IMR-90 (cell line): ENCODE measurements at regions not wholly inside any gene's neighbourhood (a gene's known extent, or its start where the extent isn't known, plus 50 kb on each side); places are given as distances from the start of the nearest gene placed in this dataset.

Experiments
- ATAC-seq: fragments of 200-7000 bp; cut with Tn5 transposase; 2 replicates; pipeline ENCODE4 v1.9.1; 2020; ENCODE audit warnings: low read depth, mild to moderate bottlenecking, moderate library complexity
- BruUV-seq: library from RNA; stranded (reverse); fragments of 400-500 nt; replicated peaks from 2 replicates; lab custom pipeline; 2021; lab: Mats Ljungman, UMichigan
- CTCF ChIA-PET: fragments of 300-600 bp; formaldehyde crosslinking; extraction: SDS; loops from one replicate; lab custom pipeline; 2021; ENCODE audit warnings: antibody characterized with exemption; lab: Yijun Ruan, JAX
- POLR2A ChIA-PET: fragments of 300-600 bp; sonication (Branson Sonifier 250); formaldehyde crosslinking; loops from one replicate; lab custom pipeline; 2022; ENCODE audit warnings: antibody characterized with exemption; ENCODE audit not compliant: unreplicated experiment; lab: Charles Lee
- DNase-seq: peaks from one replicate; pipeline ENCODE4 v3.0.0; 2013
- H2AFZ ChIP-seq: replicated peaks from 2 replicates; pipeline ENCODE3; 2013; ENCODE audit warnings: low read length, mild to moderate bottlenecking; ENCODE audit not compliant: poor library complexity
- H2AK5ac ChIP-seq: 2 replicates; pipeline ENCODE4 v1.6.1; 2013; ENCODE audit warnings: low read depth, low read length, inconsistent platforms
- H2AK9ac ChIP-seq: replicated peaks from 2 replicates; pipeline ENCODE3; 2013; ENCODE audit warnings: mild to moderate bottlenecking, low read depth, low read length, moderate library complexity; ENCODE audit not compliant: poor library complexity
- H2BK120ac ChIP-seq: 2 replicates; pipeline ENCODE4 v1.6.1; 2013; ENCODE audit warnings: low read depth, low read length, inconsistent platforms
- H2BK15ac ChIP-seq: 3 replicates; pipeline ENCODE4 v1.6.1; 2013; ENCODE audit warnings: low read depth, low read length, inconsistent platforms
- H2BK20ac ChIP-seq: 2 replicates; pipeline ENCODE4 v1.6.1; 2013; ENCODE audit warnings: low read depth, mild to moderate bottlenecking, inconsistent platforms, low read length, moderate library complexity
- H2BK5ac ChIP-seq: 2 replicates; pipeline ENCODE4 v1.6.1; 2013; ENCODE audit warnings: mild to moderate bottlenecking, low read depth, low read length, inconsistent platforms; ENCODE audit not compliant: poor library complexity, severe bottlenecking
- H3K14ac ChIP-seq: replicated peaks from 2 replicates; pipeline ENCODE4 v1.6.1; 2013; ENCODE audit warnings: low read depth, low read length, inconsistent platforms
- H3K18ac ChIP-seq: 2 replicates; pipeline ENCODE4 v1.6.1; 2013; ENCODE audit warnings: low read depth, low read length, control low read depth
- H3K23ac ChIP-seq: 2 replicates; pipeline ENCODE4 v1.6.1; 2013; ENCODE audit warnings: low read depth, low read length, inconsistent platforms
- H3K27ac ChIP-seq: 2 replicates; pipeline ENCODE4 v1.5.1; 2013; ENCODE audit warnings: mild to moderate bottlenecking, control low read depth, low read length; ENCODE audit not compliant: insufficient read depth
- H3K27me3 ChIP-seq: 2 replicates; pipeline ENCODE4 v1.6.1; 2013; ENCODE audit warnings: low read length; ENCODE audit not compliant: control insufficient read depth, insufficient read depth
- H3K36me3 ChIP-seq: 2 replicates; pipeline ENCODE4 v1.6.1; 2013; ENCODE audit warnings: low read length, mixed read lengths; ENCODE audit not compliant: control insufficient read depth, insufficient read depth
- H3K4ac ChIP-seq: 2 replicates; pipeline ENCODE4 v1.6.1; 2013; ENCODE audit warnings: low read depth, low read length, inconsistent platforms
- H3K4me1 ChIP-seq: 2 replicates; pipeline ENCODE4 v1.6.1; 2013; ENCODE audit warnings: low read length, mixed read lengths; ENCODE audit not compliant: control insufficient read depth, insufficient read depth
- H3K4me2 ChIP-seq: 2 replicates; pipeline ENCODE4 v1.6.1; 2013; ENCODE audit warnings: low read depth, mild to moderate bottlenecking, control low read depth, low read length, moderate library complexity
- H3K4me3 ChIP-seq: 2 replicates; pipeline ENCODE4 v1.5.1; 2013; ENCODE audit warnings: low read depth, mild to moderate bottlenecking, control low read depth, low read length, moderate library complexity; ENCODE audit not compliant: insufficient read depth
- H3K56ac ChIP-seq: 2 replicates; pipeline ENCODE4 v1.6.1; 2013; ENCODE audit warnings: low read length, inconsistent platforms; ENCODE audit not compliant: insufficient read depth; ENCODE audit errors: extremely low read depth
- H3K79me1 ChIP-seq, 2 experiments: 2 replicates each; pipeline ENCODE4 v1.6.1; 2013; ENCODE audit warnings: low read length in 2 of 2, inconsistent platforms in 1 of 2, low read depth in 1 of 2
- H3K9ac ChIP-seq: 2 replicates; pipeline ENCODE4 v1.6.1; 2013; ENCODE audit warnings: low read depth, low read length, control low read depth
- H3K9me1 ChIP-seq: 2 replicates; pipeline ENCODE4 v1.6.1; 2013; ENCODE audit warnings: low read length, inconsistent platforms; ENCODE audit not compliant: insufficient read depth
- H3K9me3 ChIP-seq: 2 replicates; pipeline ENCODE4 v1.6.1; 2013; ENCODE audit warnings: low read length; ENCODE audit not compliant: control insufficient read depth, insufficient read depth
- H4K20me1 ChIP-seq: 2 replicates; pipeline ENCODE4 v1.6.1; 2013; ENCODE audit warnings: low read length, inconsistent platforms; ENCODE audit not compliant: insufficient read depth
- H4K5ac ChIP-seq: 2 replicates; pipeline ENCODE4 v1.6.1; 2013; ENCODE audit warnings: mild to moderate bottlenecking, low read depth, low read length, control low read depth
- H4K8ac ChIP-seq, 2 experiments: 2 replicates each; pipeline ENCODE4 v1.6.1; 2013; ENCODE audit warnings: low read depth in 2 of 2, low read length in 2 of 2, control low read depth in 1 of 2, inconsistent platforms in 1 of 2
- H4K91ac ChIP-seq: 2 replicates; pipeline ENCODE4 v1.6.1; 2013; ENCODE audit warnings: low read depth, low read length, inconsistent platforms; ENCODE audit not compliant: insufficient read depth
- MAZ ChIP-seq: IDR thresholded peaks from 2 replicates; pipeline ENCODE4 v1.6.1; 2012; ENCODE audit warnings: low read depth, mild to moderate bottlenecking, low read length, improper control_type of control experiment, moderate library complexity, borderline replicate concordance
- NFE2L2 ChIP-seq: fragments of 150-350 bp; IDR thresholded peaks from 2 replicates; pipeline ENCODE4 v1.6.1; 2016; ENCODE audit warnings: low read depth, mild to moderate bottlenecking, low read length
- RAD21 ChIP-seq: IDR thresholded peaks from 2 replicates; pipeline ENCODE4 v1.6.1; 2012; ENCODE audit warnings: low read length, improper control_type of control experiment
- RCOR1 ChIP-seq: IDR thresholded peaks from 2 replicates; pipeline ENCODE4 v1.6.1; 2012; ENCODE audit warnings: mild to moderate bottlenecking, low read length, improper control_type of control experiment; ENCODE audit not compliant: insufficient replicate concordance
- RFX5 ChIP-seq: IDR thresholded peaks from 2 replicates; pipeline ENCODE4 v1.8.0; 2012; ENCODE audit warnings: low read depth, mild to moderate bottlenecking, low read length, moderate library complexity
- SMC3 ChIP-seq: fragments of 150-350 bp; IDR thresholded peaks from 2 replicates; pipeline ENCODE4 v1.6.1; 2016; ENCODE audit warnings: low read depth, mild to moderate bottlenecking, antibody characterized with exemption, low read length, moderate library complexity
- dilution Hi-C: fragments of 300-500 bp; cut with HindIII; formaldehyde crosslinking; loops from one replicate; pipeline ENCODE4 v1.14.3; 2018; ENCODE audit warnings: low sequenced_read_pairs; ENCODE audit not compliant: unreplicated experiment
- in situ Hi-C: fragments of 300-500 bp; cut with MboI; formaldehyde crosslinking; loops from 3 replicates; pipeline ENCODE4 v1.14.3; 2019; ENCODE audit warnings: low sequenced_read_pairs, inconsistent platforms, mixed read lengths
- intact Hi-C: fragments of 100-400 bp; cut with micrococcal nuclease; formaldehyde crosslinking; loops from 2 replicates; pipeline ENCODE4 v1.10.0; 2022
- TF ChIP-seq, protein P1 (sequence below): fragments of 150-350 bp; IDR thresholded peaks from 2 replicates; pipeline ENCODE4 v1.6.1; 2016; ENCODE audit warnings: low read depth, mild to moderate bottlenecking, low read length, moderate library complexity, borderline replicate concordance

DNA sequence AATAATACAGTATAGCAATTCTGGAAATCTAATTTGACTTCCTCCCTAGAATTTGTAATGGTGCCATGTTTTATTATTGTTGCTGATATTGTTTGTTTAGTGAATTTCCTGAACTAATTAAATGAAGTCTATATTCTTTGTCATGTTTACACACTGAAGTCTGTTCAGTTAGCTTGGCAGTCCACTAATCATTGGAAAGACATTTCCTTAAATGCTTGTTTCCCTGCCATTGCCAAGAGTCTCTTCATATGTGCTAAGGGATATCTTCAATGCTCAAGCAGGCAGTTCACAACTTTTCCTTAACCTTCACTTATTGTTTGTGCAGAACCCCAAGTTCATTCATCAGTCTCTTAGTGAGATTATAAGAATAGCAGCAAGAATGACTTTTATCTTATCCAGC lies 755.3 kb downstream of the INHBA start:
- Histone ChIP-seq H2BK20ac (no peak overlapping the region), H2BK5ac (peak overlapping the region; percentile 66), H3K4ac (no peak overlapping the region; the same call in 1 of the 2 replicates), H2BK15ac (no peak overlapping the region), H3K18ac (no peak overlapping the region), H3K27me3 (no peaks in the 10 kb centered on the region), H3K4me3 (no peak overlapping the region), H2BK120ac (peak overlapping the region; percentile 13; the same call in 1 of the 2 replicates), H4K20me1 (no peaks in the 10 kb centered on the region), H3K79me1 (no peaks in the 10 kb centered on the region), H3K4me2 (no peak overlapping the region), H3K56ac (no peak overlapping the region), H4K5ac (no peak overlapping the region), H4K8ac (no peak overlapping the region), H3K4me1 (peaks cover 2% of the 10 kb centered on the region; the same call in 1 of the 2 replicates), H2AK5ac (no peak overlapping the region), H3K9ac (no peak overlapping the region), H3K9me3 (peaks cover 17% of the 10 kb centered on the region), H2AK9ac (no peak overlapping the region), H3K14ac (no peak overlapping the region), H2AFZ (no peak overlapping the region), H3K36me3 (no peaks in the 10 kb centered on the region), H3K23ac (no peak overlapping the region), H3K9me1 (no peaks in the 10 kb centered on the region), H4K91ac (peak overlapping the region; percentile 33), H3K27ac (no peak overlapping the region)
- intact Hi-C loops = no loop called here
- in situ Hi-C loops = no loop called here
- DNase-seq (no peak), ATAC-seq (no peak)
- ChIA-PET CTCF (no interaction called here), POLR2A (no interaction called here)
- TF ChIP-seq RCOR1 (no peak), MAZ (no peak), SMC3 (no peak), RFX5 (no peak), NFE2L2 (no peak), RAD21 (no peak)
- TF ChIP-seq, protein P1, sequence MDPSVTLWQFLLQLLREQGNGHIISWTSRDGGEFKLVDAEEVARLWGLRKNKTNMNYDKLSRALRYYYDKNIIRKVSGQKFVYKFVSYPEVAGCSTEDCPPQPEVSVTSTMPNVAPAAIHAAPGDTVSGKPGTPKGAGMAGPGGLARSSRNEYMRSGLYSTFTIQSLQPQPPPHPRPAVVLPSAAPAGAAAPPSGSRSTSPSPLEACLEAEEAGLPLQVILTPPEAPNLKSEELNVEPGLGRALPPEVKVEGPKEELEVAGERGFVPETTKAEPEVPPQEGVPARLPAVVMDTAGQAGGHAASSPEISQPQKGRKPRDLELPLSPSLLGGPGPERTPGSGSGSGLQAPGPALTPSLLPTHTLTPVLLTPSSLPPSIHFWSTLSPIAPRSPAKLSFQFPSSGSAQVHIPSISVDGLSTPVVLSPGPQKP = no peak
- no TSS peak for BruUV-seq
- dilution Hi-C loops = no loop called here
